ENCODE measurements at regions not wholly inside any gene's neighbourhood (a gene's known extent, or its start where the extent isn't known, plus 50 kb on each side); places are given as distances from the start of the nearest gene placed in this dataset.
"Not testable (repeated sequence)": the region's sequence is repeated elsewhere in the genome, so short reads cannot be mapped to it uniquely, and the experiment has no call there.

- intact Hi-C loops (cut with micrococcal nuclease), result no loop called here
- Mint-ChIP-seq H3K27me3 (ENCODE audit: low read depth in 2 of 2) (peaks cover 3 to 12% of the 10 kb centered on the region in 2 donors), H3K4me1 (no peaks in the 10 kb centered on the region), H3K4me3 (no peak overlapping the region), H3K9me3 (peaks cover 8 to 11% of the 10 kb centered on the region in 2 donors), H3K36me3 (peaks cover 7% of the 10 kb centered on the region), H3K27ac (no peak overlapping the region)
- no peaks in the 10 kb centered on the region for H3K4me1 ChIP-seq (ENCODE audit: control insufficient read depth, insufficient read depth, low read length)
- H3K27ac ChIP-seq (ENCODE audit: low read length), result no peak overlapping the region
- no peaks in the 10 kb centered on the region for H3K36me3 ChIP-seq (ENCODE audit: control insufficient read depth, insufficient read depth, low read length)
- no peaks in the 10 kb centered on the region for H3K27me3 ChIP-seq (ENCODE audit: control insufficient read depth, insufficient read depth, low read length)
- DNase-seq (no peak), ATAC-seq (no peak)
- 58% methylated on average over 3 of the region's 3 CpGs for whole genome bisulfite sequencing (ENCODE audit: insufficient coverage)
- H3K9me3 ChIP-seq (ENCODE audit: control insufficient read depth, insufficient read depth, low read length), result peaks cover 17% of the 10 kb centered on the region
- no peak for TF ChIP-seq CTCF (IDR thresholded peaks at IDR 0.05)
- H3K4me3 ChIP-seq (ENCODE audit: low read length), result no peak overlapping the region
Measured at GRCh38 chr5:179400020-179400419, 54.8 kb upstream of the ADAMTS2 start.

GRCh38 chr5:179399327-179399726 lies 54.1 kb upstream of the ADAMTS2 start:
- H3K4me1 Mint-ChIP-seq; DNase-seq; ATAC-seq; H3K27ac Mint-ChIP-seq; H3K36me3 ChIP-seq (ENCODE audit: control insufficient read depth, insufficient read depth, low read length); H3K4me1 ChIP-seq (ENCODE audit: control insufficient read depth, insufficient read depth, low read length); H3K36me3 Mint-ChIP-seq; H3K27me3 ChIP-seq (ENCODE audit: control insufficient read depth, insufficient read depth, low read length); H3K4me3 ChIP-seq (ENCODE audit: low read length); H3K27ac ChIP-seq (ENCODE audit: low read length); H3K4me3 Mint-ChIP-seq; intact Hi-C loops (cut with micrococcal nuclease): not testable (repeated sequence)
- 90% methylated on average over 2 of the region's 2 CpGs for WGBS (ENCODE audit: insufficient coverage)
- peaks cover 3 to 13% of the 10 kb centered on the region in 2 donors for H3K27me3 Mint-ChIP-seq (ENCODE audit: low read depth in 2 of 2)
- peaks cover 8 to 11% of the 10 kb centered on the region in 2 donors for H3K9me3 Mint-ChIP-seq
- H3K9me3 ChIP-seq (ENCODE audit: control insufficient read depth, insufficient read depth, low read length), result peaks cover 17% of the 10 kb centered on the region

GRCh38 chr5:179397516-179397915 lies 52.3 kb upstream of the ADAMTS2 start:
- ATAC-seq (no peak), DNase-seq (no peak)
- Mint-ChIP-seq H3K36me3 (peaks cover 7% of the 10 kb centered on the region), H3K4me3 (no peak overlapping the region), H3K27me3 (ENCODE audit: low read depth in 2 of 2) (peaks cover 4 to 13% of the 10 kb centered on the region in 2 donors), H3K9me3 (peaks cover 8 to 11% of the 10 kb centered on the region in 2 donors), H3K27ac (no peak overlapping the region), H3K4me1 (no peaks in the 10 kb centered on the region)
- intact Hi-C loops (cut with micrococcal nuclease), result no loop called here
- peaks cover 17% of the 10 kb centered on the region for H3K9me3 ChIP-seq (ENCODE audit: control insufficient read depth, insufficient read depth, low read length)
- H3K27me3 ChIP-seq (ENCODE audit: control insufficient read depth, insufficient read depth, low read length), result no peaks in the 10 kb centered on the region
- H3K4me1 ChIP-seq (ENCODE audit: control insufficient read depth, insufficient read depth, low read length), result no peaks in the 10 kb centered on the region
- no peak for TF ChIP-seq CTCF (IDR thresholded peaks at IDR 0.05)
- no peaks in the 10 kb centered on the region for H3K36me3 ChIP-seq (ENCODE audit: control insufficient read depth, insufficient read depth, low read length)
- 7% methylated on average over 3 of the region's 3 CpGs for WGBS (ENCODE audit: insufficient coverage)
- H3K27ac ChIP-seq (ENCODE audit: low read length), result no peak overlapping the region
- no peak overlapping the region for H3K4me3 ChIP-seq (ENCODE audit: low read length)

Measured in natural killer cell (primary cell).